Heart left ventricle (tissue), 16 donors: ENCODE measurements at regions not wholly inside any gene's neighbourhood (a gene's known extent, or its start where the extent isn't known, plus 50 kb on each side); places are given as distances from the start of the nearest gene placed in this dataset.

ENCODE experiments used
- ATAC-seq, 4 donors: fragments of 200-7000 bp; cut with Tn5 transposase; one replicate each; pipeline ENCODE4 v1.9.1; 2020 to 2022; ENCODE audit warnings: moderate library complexity in 4 of 4, mild to moderate bottlenecking in 3 of 4, moderate number of reproducible peaks in 1 of 4
- DNase-seq, 5 donors: peaks; one replicate each; pipeline ENCODE4 v3.0.0-alpha.2; 2020
- H3K27ac ChIP-seq, 12 donors: fragments of 200-600 bp; sonication (generic) in 4 of 12; one replicate each; pipeline versions ENCODE4 v1.5.0 to v1.8.0; 2016 to 2022; ENCODE audit warnings: mild to moderate bottlenecking in 2 of 12
- H3K27me3 ChIP-seq, 9 donors: fragments of 200-600 bp; sonication (generic) in 2 of 9; one replicate each; pipeline versions ENCODE4 v1.5.1 to v1.8.0; 2016 to 2022; ENCODE audit warnings: mild to moderate bottlenecking in 3 of 9
- H3K36me3 ChIP-seq, 9 donors: fragments of 200-600 bp; sonication (generic) in 2 of 9; one replicate each; pipeline versions ENCODE4 v1.5.0 to v1.8.0; 2018 to 2022; ENCODE audit warnings: mild to moderate bottlenecking in 2 of 9
- H3K4me1 ChIP-seq, 12 donors: fragments of 200-600 bp; sonication (generic) in 4 of 12; one replicate each; pipeline versions ENCODE4 v1.5.0 to v1.8.0; 2016 to 2022; ENCODE audit warnings: mild to moderate bottlenecking in 3 of 12
- H3K4me3 ChIP-seq, 12 donors: fragments of 200-600 bp; sonication (generic) in 4 of 12; one replicate each; pipeline versions ENCODE4 v1.5.0 to v1.8.0; 2017 to 2022; ENCODE audit warnings: mild to moderate bottlenecking in 9 of 12, moderate library complexity in 4 of 12
- H3K9me3 ChIP-seq, 12 donors: fragments of 200-600 bp; sonication (generic) in 4 of 12; one replicate each; pipeline versions ENCODE4 v1.5.0 to v1.8.0; 2016 to 2022; ENCODE audit warnings: mild to moderate bottlenecking in 1 of 12
- POLR2A ChIP-seq, 2 donors: fragments of 450-650 bp; IDR thresholded peaks; one replicate each; pipeline ENCODE4 v1.6.1; 2017; ENCODE audit warnings: antibody characterized with exemption in 2 of 2, mild to moderate bottlenecking in 2 of 2, moderate library complexity in 2 of 2
- WGBS, 4 donors: extraction: QIAGEN DNeasy Blood & Tissue Kit in 2 of 4; methylation state at CpG; one replicate each; pipeline versions ENCODE4 v1.1.5 to v1.1.7; 2013 to 2018; 5-methylcytosine and 5-hydroxymethylcytosine counted together
- intact Hi-C, 10 donors: fragments of 100-400 bp; cut with DNase I; formaldehyde crosslinking; loops; one replicate each; pipeline versions ENCODE4 v1.11.1 to v1.14.2; 2022
- TF ChIP-seq, protein P1 (sequence below), 12 donors: fragments of 200-600 bp; sonication (generic) in 4 of 12; IDR thresholded peaks; one replicate each; pipeline versions ENCODE4 v1.5.0 to v1.8.0; 2018 to 2022; ENCODE audit warnings: antibody characterized with exemption in 12 of 12, mild to moderate bottlenecking in 5 of 12
- donor health status: ischemic (EF 13 %, LVEDD 7.1; RV severe dilation, severe dysfunction).
- donor health status: healthy with polysubstance abuse.
- donor health status: DM: no; HTN: yes; CAD: no.
- donor health status: DM: no; HTN: no; CAD: no.
- donor health status: ischemic (EF 25% LVEDD 6.9; RV normal size, moderate dysfunction).
- donor health status: ischemic (EF 25% LVEDD 5.7; RV mildly dilated, moderate dysfunction).
- donor health status: healthy.
- donor health status: DM: yes; HTN: yes; CAD: no.
- donor health status: ischemic (EF 35%, LVEDD 5.7; RV mildly dilated, moderate dysfunction).
- donor health status: nonischemic (EF 11% LVEDD 7.7; RV severe dilation, severe dysfunction).
- donor health status: DM: yes; HTN: yes; CAD: no.
- donor health status: PGD.
- donor health status: ischemic (EF 29% LVEDD 5.4; RV normal size, mild dysfunction).
- donor health status: nonischemic (EF 23%, LVEDD 6.1; RV moderate dilation, normal function).

DNA sequence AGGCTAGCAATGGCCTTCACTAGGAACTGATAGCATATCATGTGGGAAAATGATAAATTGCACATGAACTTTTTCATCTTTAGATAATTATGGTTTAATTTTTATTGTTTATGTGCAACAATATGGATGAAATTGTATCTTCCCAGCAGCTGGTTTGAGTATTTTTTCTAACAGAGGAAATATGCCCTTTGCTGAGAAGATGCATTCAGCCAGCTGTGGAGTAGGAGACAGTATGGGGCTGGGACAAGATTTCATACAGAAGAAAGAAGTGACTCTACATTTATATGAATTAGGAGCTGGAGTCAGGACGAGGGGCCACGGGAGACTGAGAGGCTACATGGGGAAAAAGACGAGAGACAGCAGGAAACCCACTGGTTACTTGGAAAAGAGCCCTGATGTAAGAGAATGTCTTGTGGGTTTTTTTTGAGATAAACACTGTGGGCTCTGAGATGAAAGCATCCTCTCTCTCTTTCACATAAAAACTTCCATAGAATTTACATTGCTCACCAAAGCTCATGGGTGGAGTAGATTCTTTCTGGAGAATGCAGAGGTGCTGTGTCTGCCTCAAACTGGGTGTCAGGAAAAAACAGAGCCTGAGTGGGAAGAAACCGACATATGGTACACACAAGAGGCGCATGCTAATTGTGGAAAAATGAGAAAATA is 115.2 kb upstream of the PDZRN3 start:
- intact Hi-C loops, result loop anchor here in 2 of 10 donors (10.0 kb wide), 1 partner anchor 115 kb away; the partner anchor contains the start of gene PDZRN3 (in 2 of the 2)
- 52 to 57% (median 55%) methylated on average over 5 of the region's 5 CpGs for WGBS, 4 donors

GRCh38 chr3:73738711-73739110 is 114.0 kb upstream of the PDZRN3 start:
- DNase-seq (no peak), ATAC-seq (no peak)
- H3K9me3 ChIP-seq, result no peaks in the 10 kb centered on the region
- intact Hi-C loops, result loop anchor here in 2 of 10 donors (10.0 kb wide), 1 partner anchor 114 kb away; the partner anchor contains the start of gene PDZRN3 (in 2 of the 2)
- WGBS, 4 donors, result 60 to 79% (median 68%) methylated on average over 1 of the region's 1 CpG
- no peaks in the 10 kb centered on the region for H3K36me3 ChIP-seq
- no peaks in the 10 kb centered on the region for H3K27me3 ChIP-seq
- H3K4me1 ChIP-seq, result peaks cover 0 to 6% (median 0%) of the 10 kb centered on the region in 12 donors
- no peak for TF ChIP-seq POLR2A (IDR thresholded peaks at IDR 0.05)
- TF ChIP-seq, protein P1, sequence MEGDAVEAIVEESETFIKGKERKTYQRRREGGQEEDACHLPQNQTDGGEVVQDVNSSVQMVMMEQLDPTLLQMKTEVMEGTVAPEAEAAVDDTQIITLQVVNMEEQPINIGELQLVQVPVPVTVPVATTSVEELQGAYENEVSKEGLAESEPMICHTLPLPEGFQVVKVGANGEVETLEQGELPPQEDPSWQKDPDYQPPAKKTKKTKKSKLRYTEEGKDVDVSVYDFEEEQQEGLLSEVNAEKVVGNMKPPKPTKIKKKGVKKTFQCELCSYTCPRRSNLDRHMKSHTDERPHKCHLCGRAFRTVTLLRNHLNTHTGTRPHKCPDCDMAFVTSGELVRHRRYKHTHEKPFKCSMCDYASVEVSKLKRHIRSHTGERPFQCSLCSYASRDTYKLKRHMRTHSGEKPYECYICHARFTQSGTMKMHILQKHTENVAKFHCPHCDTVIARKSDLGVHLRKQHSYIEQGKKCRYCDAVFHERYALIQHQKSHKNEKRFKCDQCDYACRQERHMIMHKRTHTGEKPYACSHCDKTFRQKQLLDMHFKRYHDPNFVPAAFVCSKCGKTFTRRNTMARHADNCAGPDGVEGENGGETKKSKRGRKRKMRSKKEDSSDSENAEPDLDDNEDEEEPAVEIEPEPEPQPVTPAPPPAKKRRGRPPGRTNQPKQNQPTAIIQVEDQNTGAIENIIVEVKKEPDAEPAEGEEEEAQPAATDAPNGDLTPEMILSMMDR (IDR thresholded peaks at IDR 0.05), result no peak
- H3K4me3 ChIP-seq, result no peak overlapping the region
- no peak overlapping the region for H3K27ac ChIP-seq

More for the DNA sequence above, 115.2 kb upstream of the PDZRN3 start:
- Histone ChIP-seq H3K27me3 (no peaks in the 10 kb centered on the region), H3K9me3 (no peaks in the 10 kb centered on the region), H3K36me3 (no peaks in the 10 kb centered on the region), H3K27ac (no peak overlapping the region), H3K4me3 (no peak overlapping the region), H3K4me1 (peaks cover 0 to 3% (median 0%) of the 10 kb centered on the region in 12 donors)
- TF ChIP-seq, protein P1 (IDR thresholded peaks at IDR 0.05), result no peak
- no peak for TF ChIP-seq POLR2A (IDR thresholded peaks at IDR 0.05)
- DNase-seq (no peak), ATAC-seq (no peak)

- ATAC-seq, result no peak
- DNase-seq, result no peak
- peaks cover 0 to 10% (median 0%) of the 10 kb centered on the region in 12 donors for H3K4me1 ChIP-seq
- no peak for TF ChIP-seq POLR2A (IDR thresholded peaks at IDR 0.05)
- TF ChIP-seq, protein P1 (IDR thresholded peaks at IDR 0.05), result no peak
- H3K27me3 ChIP-seq, result no peaks in the 10 kb centered on the region
- intact Hi-C loops, result loop anchor here in 2 of 10 donors (10.0 kb wide), 1 partner anchor 110 kb away; the partner anchor contains the start of gene PDZRN3 (in 2 of the 2)
- H3K4me3 ChIP-seq, result no peak overlapping the region
- 55 to 69% (median 58%) methylated on average over 3 of the region's 3 CpGs for WGBS, 4 donors
- H3K27ac ChIP-seq, result no peak overlapping the region
- no peaks in the 10 kb centered on the region for H3K36me3 ChIP-seq
- H3K9me3 ChIP-seq, result no peaks in the 10 kb centered on the region
These were observed 109.7 kb upstream of the PDZRN3 start for GRCh38 chr3:73734211-73735089.

- H3K36me3 ChIP-seq, result no peaks in the 10 kb centered on the region
- H3K27me3 ChIP-seq, result no peaks in the 10 kb centered on the region
- no peaks in the 10 kb centered on the region for H3K9me3 ChIP-seq
- no peak for DNase-seq
- TF ChIP-seq, protein P1 (IDR thresholded peaks at IDR 0.05), result no peak
- no peak for TF ChIP-seq POLR2A (IDR thresholded peaks at IDR 0.05)
- no peak overlapping the region for H3K4me3 ChIP-seq
- intact Hi-C loops, result loop anchor here in 2 of 10 donors (10.0 kb wide), 1 partner anchor 109 kb away; the partner anchor contains the start of gene PDZRN3 (in 2 of the 2)
- peak in 1 of 4 donors; percentile 44 for ATAC-seq
- 43 to 49% (median 44%) methylated on average over 6 of the region's 6 CpGs for WGBS, 4 donors
- H3K27ac ChIP-seq, result no peak overlapping the region
- peaks cover 0 to 10% (median 0%) of the 10 kb centered on the region in 12 donors for H3K4me1 ChIP-seq
These were observed 109.0 kb upstream of the PDZRN3 start for GRCh38 chr3:73733746-73734145.
